H7 (cell line): ENCODE measurements at regions not wholly inside any gene's neighbourhood (a gene's known extent, or its start where the extent isn't known, plus 50 kb on each side); places are given as distances from the start of the nearest gene placed in this dataset.
A peak's percentile ranks its signal among the peaks of the same experiment; 100 is the strongest.

Source experiments
- DNase-seq: peaks from one replicate; pipeline ENCODE4 v3.0.0; 2012
- H3K27me3 ChIP-seq: 2 replicates; pipeline ENCODE4 v1.6.0; 2011; ENCODE audit warnings: mild to moderate bottlenecking, low read length; ENCODE audit not compliant: control insufficient read depth, insufficient read depth
- H3K36me3 ChIP-seq: replicated peaks from 2 replicates; pipeline ENCODE4 v1.5.1; 2011; ENCODE audit warnings: low read length; ENCODE audit not compliant: control insufficient read depth, insufficient read depth
- H3K4me3 ChIP-seq: 2 replicates; pipeline ENCODE4 v1.5.1; 2011; ENCODE audit warnings: low read depth, mild to moderate bottlenecking, control low read depth, low read length, moderate library complexity; ENCODE audit not compliant: insufficient read depth

GRCh38 chr10:59517341-59517899 is 155.1 kb upstream of the FAM13C start:
- DNase-seq: no peak
- no peaks in the 10 kb centered on the region for H3K27me3 ChIP-seq
- no peak overlapping the region for H3K4me3 ChIP-seq
- H3K36me3 ChIP-seq: no peaks in the 10 kb centered on the region

DNA sequence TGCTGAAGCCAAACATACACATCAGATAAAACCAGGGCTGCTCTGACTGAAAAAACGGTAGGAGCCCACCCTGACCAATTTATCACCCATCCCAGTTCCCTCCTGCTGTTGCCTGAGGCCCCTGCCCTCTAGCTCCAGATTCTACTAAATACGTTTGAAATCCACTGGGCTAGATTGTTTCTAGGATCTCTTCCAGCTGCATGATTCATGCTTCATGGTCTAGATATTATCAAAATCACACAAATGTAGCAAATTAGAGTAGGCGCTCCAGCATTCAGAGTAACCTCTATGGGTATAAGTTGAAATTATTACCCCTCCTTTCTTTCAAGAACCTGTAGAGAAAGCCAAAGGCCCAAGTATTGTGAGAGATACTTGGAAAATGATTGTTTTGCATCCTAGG is 151.2 kb upstream of the FAM13C start:
- DNase-seq: no peak
- H3K36me3 ChIP-seq: no peaks in the 10 kb centered on the region
- H3K27me3 ChIP-seq: no peaks in the 10 kb centered on the region
- H3K4me3 ChIP-seq: no peak overlapping the region

DNA sequence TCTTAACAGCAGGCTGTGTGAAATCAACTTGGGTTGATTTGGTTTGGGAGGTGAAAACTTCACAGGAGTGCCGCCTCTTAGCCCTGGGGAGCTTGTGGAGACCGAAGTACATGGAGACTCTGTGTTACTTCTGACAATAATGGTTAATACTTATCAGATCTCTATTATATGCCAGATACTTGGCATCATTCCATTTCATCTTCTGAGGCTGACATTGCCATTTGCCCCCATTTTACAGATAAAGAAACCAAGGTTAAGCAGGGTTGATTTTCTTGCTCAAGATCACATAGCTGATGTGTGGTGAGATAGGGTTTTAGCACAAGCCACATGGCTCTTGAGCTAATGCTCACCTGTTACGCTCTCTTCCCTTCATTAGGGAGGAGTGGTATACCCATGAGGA is 150.6 kb upstream of the FAM13C start:
- no peaks in the 10 kb centered on the region for H3K27me3 ChIP-seq
- no peak for DNase-seq
- H3K4me3 ChIP-seq: no peak overlapping the region
- no peaks in the 10 kb centered on the region for H3K36me3 ChIP-seq

GRCh38 chr10:59508956-59509355 is 146.6 kb upstream of the FAM13C start:
- Histone ChIP-seq H3K27me3 (no peaks in the 10 kb centered on the region), H3K4me3 (no peak overlapping the region), H3K36me3 (no peaks in the 10 kb centered on the region)
- DNase-seq: no peak

GRCh38 chr10:59508296-59508695 is 145.9 kb upstream of the FAM13C start:
- H3K27me3 ChIP-seq: no peaks in the 10 kb centered on the region
- H3K36me3 ChIP-seq: no peaks in the 10 kb centered on the region
- DNase-seq: no peak
- no peak overlapping the region for H3K4me3 ChIP-seq

DNA sequence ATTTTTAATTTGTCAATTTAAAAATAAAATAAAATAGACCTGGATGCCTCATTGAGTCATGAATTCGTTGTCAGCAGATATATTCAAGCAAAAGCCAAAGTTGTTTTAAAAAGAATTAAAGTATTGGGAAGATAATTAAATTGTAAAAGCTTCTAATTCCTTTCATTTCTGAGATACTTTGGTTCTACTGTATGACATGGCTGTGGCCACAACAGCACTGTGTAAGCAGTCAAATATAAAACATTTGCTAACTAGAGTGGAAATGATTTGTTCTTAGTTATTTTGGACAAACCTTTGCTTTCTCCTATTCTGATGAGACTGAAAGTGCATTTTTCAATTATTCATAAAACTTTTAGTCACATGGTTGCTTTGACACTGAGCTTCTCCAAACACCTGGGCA is 143.6 kb upstream of the FAM13C start:
- Histone ChIP-seq H3K27me3 (no peaks in the 10 kb centered on the region), H3K36me3 (no peaks in the 10 kb centered on the region), H3K4me3 (no peak overlapping the region)
- no peak for DNase-seq

DNA sequence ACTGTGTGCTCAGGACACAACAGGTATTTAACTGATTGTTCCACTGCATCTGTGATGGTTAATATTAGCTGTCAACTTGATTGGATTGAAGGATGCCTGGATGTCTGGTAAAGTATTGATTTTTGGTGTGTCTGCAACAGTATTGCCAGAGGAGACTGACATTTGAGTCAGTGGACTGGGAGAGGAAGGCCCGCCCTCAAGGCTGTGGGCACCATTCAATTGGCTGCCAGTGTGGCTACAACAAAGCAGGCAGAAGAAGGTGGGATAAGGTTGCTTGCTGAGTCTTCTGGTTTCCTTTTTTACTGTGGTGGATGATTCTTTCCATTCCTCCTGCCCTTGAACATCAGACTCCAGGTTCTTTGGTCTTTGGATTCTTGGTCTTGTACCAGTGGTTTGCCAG is 137.1 kb upstream of the FAM13C start:
- H3K4me3 ChIP-seq: no peak overlapping the region
- no peak for DNase-seq

GRCh38 chr10:59493017-59493416 is 130.7 kb upstream of the FAM13C start:
- H3K36me3 ChIP-seq: no peaks in the 10 kb centered on the region
- DNase-seq: no peak
- H3K27me3 ChIP-seq: no peaks in the 10 kb centered on the region
- no peak overlapping the region for H3K4me3 ChIP-seq

More for the DNA sequence above, 137.1 kb upstream of the FAM13C start:
- Histone ChIP-seq H3K36me3 (no peaks in the 10 kb centered on the region), H3K27me3 (no peaks in the 10 kb centered on the region)

DNA sequence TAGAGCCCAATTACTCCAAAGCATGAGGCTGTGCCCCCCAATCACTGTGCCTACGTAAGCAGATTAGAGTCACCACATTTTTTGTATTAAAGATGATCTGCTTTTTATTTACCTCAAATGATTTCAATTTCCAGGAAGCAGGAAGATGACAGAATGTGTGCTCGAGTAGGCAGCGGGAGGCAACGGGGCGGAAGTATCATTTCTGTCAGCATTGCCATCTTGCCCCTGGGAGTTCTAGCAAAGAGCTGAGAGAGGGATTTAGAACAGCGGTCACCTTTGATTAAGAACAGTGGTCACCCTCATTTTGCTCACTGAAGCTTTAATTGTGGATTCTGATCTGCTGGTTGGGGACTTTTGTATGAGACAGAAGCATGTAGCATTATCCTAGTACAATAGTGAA is 117.1 kb upstream of the FAM13C start:
- no peaks in the 10 kb centered on the region for H3K27me3 ChIP-seq
- DNase-seq: no peak
- no peaks in the 10 kb centered on the region for H3K36me3 ChIP-seq
- H3K4me3 ChIP-seq: no peak overlapping the region

GRCh38 chr10:59470570-59470969 is 108.2 kb upstream of the FAM13C start:
- Histone ChIP-seq H3K4me3 (no peak overlapping the region), H3K27me3 (no peaks in the 10 kb centered on the region), H3K36me3 (no peaks in the 10 kb centered on the region)
- DNase-seq: no peak

DNA sequence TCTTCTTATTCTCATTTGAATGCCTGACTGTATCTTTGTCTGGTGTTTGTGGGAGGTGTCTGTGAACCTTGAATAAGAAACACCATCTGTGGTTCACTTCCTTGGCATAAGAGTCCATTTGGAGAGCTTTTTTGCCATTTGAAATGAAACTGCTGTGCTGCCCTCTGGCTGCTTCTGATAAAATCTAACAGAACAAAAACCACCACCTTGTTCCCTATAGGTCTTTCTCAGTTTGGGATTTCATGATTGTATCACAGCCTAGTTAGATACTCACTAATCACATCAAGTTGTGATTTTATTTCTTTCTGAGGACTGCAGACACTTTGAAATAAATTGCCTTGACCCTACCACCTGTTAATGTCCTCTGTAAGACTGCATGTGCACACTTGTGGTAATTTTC is 102.7 kb upstream of the FAM13C start:
- Histone ChIP-seq H3K36me3 (no peaks in the 10 kb centered on the region), H3K4me3 (no peak overlapping the region), H3K27me3 (no peaks in the 10 kb centered on the region)
- DNase-seq: peak; percentile 20

- Histone ChIP-seq H3K36me3 (no peaks in the 10 kb centered on the region), H3K4me3 (no peak overlapping the region)
- DNase-seq: no peak
Measured at GRCh38 chr10:59464483-59464882, 102.1 kb upstream of the FAM13C start.

DNA sequence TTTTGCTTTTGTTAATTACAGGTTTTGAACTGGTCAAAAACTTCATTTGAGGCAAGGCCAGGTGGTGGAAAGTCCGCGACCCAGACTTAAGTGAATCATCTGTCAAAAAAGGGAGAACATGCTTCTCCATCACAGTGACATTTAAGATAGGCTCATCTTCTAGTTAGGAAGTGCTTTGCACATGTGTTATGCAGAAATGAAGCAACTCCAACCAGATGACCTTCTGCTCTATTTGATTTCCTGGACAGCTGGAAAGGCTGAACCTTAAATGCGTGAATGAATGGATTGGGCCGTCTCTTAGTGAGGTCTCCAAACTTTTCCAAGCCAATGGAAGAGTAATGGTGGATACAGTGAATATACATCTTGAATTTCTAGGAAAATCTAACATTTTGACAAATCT is 101.6 kb upstream of the FAM13C start:
- H3K27me3 ChIP-seq: no peaks in the 10 kb centered on the region
- H3K36me3 ChIP-seq: no peaks in the 10 kb centered on the region
- DNase-seq: no peak
- no peak overlapping the region for H3K4me3 ChIP-seq

More at GRCh38 chr10:59464483-59464882, 102.1 kb upstream of the FAM13C start:
- no peaks in the 10 kb centered on the region for H3K27me3 ChIP-seq

- H3K27me3 ChIP-seq: no peaks in the 10 kb centered on the region
- no peaks in the 10 kb centered on the region for H3K36me3 ChIP-seq
- no peak for DNase-seq
- no peak overlapping the region for H3K4me3 ChIP-seq
Measured at GRCh38 chr10:59460601-59461000, 98.3 kb upstream of the FAM13C start.

GRCh38 chr10:59456199-59456598 is 93.8 kb upstream of the FAM13C start:
- H3K27me3 ChIP-seq: no peaks in the 10 kb centered on the region
- no peak for DNase-seq

More at GRCh38 chr10:59456199-59456598, 93.8 kb upstream of the FAM13C start:
- H3K4me3 ChIP-seq: no peak overlapping the region
- H3K36me3 ChIP-seq: no peaks in the 10 kb centered on the region
